ENCODE measurements at regions not wholly inside any gene's neighbourhood (a gene's known extent, or its start where the extent isn't known, plus 50 kb on each side); places are given as distances from the start of the nearest gene placed in this dataset.

DNA sequence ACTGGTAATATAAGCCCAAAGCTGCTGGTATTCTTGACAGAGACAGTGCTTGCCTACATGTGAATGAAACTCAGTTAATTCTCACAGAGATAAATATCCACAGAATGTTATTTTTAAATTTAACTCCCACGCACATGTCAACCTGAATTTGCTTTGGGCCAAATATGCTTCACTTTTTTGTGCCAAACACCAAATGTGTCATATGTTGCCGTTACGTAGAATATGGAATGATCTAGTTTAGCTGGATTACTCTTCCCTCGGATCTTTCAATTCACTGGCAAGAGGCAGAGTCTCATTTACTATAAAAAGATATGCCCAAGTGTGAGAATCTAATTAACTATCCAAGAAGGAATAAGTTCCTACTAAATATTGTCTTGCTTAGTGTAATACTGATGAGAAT is 933.4 kb upstream of the COX7C start:
- Mint-ChIP-seq H3K4me3 (no peak overlapping the region), H3K9me3 (no peaks in the 10 kb centered on the region; a peak in 1 of 5 replicates), H3K36me3 (ENCODE audit: insufficient read depth in 1 of 3, low read depth in 3 of 3) (no peaks in the 10 kb centered on the region), H3K27ac (no peak overlapping the region), H3K27me3 (ENCODE audit: low read depth) (no peaks in the 10 kb centered on the region), H3K4me1 (0 out of 4 replicates have a peak, but pooled peaks cover 0 to 3% of the 10 kb centered on the region in 2 experiments)
- no peaks in the 10 kb centered on the region for H3K79me2 ChIP-seq (ENCODE audit: insufficient read depth, low read length)
- H3T11ph ChIP-seq (ENCODE audit: low read length), result no peak overlapping the region
- no peak overlapping the region for H4K5ac ChIP-seq (ENCODE audit: insufficient read length, low read depth, low read length)
- no peak for TF ChIP-seq CTCF (conservative IDR thresholded peaks at IDR 0.05)
- H4K20me1 ChIP-seq (ENCODE audit: control insufficient read depth, insufficient read depth, insufficient read length), result no peaks in the 10 kb centered on the region
- no peak overlapping the region for H2AK5ac ChIP-seq (ENCODE audit: insufficient read length, low read length)
- H3K18ac ChIP-seq (ENCODE audit: insufficient read length, low read depth, low read length), result no peak overlapping the region
- DNase-seq, result no peak
- no peak overlapping the region for H4K8ac ChIP-seq (replicated peaks; ENCODE audit: insufficient read length, low read depth, low read length)
- H2AFZ ChIP-seq (ENCODE audit: low read length), result no peak overlapping the region
- no peak overlapping the region for H2BK120ac ChIP-seq (ENCODE audit: low read depth, low read length, poor library complexity, severe bottlenecking)
- no peaks in the 10 kb centered on the region for H3K9me3 ChIP-seq (ENCODE audit: control insufficient read depth, low read depth, low read length)
- no peak overlapping the region for H3K4me2 ChIP-seq (ENCODE audit: insufficient read depth, insufficient read length, low read length)
- H2BK15ac ChIP-seq (ENCODE audit: low read depth, low read length), result no peak overlapping the region
- H2BK5ac ChIP-seq (ENCODE audit: insufficient read length, low read length), result no peak overlapping the region
- WGBS (ENCODE audit: extremely low coverage, insufficient read length, low lambda C conversion rate), result no CpG with 5 or more reads among the region's 4 CpGs
- no peak overlapping the region for H3K56ac ChIP-seq (ENCODE audit: insufficient read length, low read depth, low read length)
- no peak overlapping the region for H4K91ac ChIP-seq (ENCODE audit: insufficient read length, low read depth, low read length)
- no peak overlapping the region for H3K14ac ChIP-seq (ENCODE audit: insufficient read depth, low read length)
- H2BK12ac ChIP-seq (ENCODE audit: insufficient read length, low read depth, low read length), result no peak overlapping the region
- no peaks in the 10 kb centered on the region for H3K23me2 ChIP-seq (ENCODE audit: insufficient read length, low read depth, low read length, poor library complexity, severe bottlenecking)
- no peak overlapping the region for H3K9ac ChIP-seq (ENCODE audit: extremely low read depth, insufficient read length, low read length)
- H3K79me1 ChIP-seq (ENCODE audit: insufficient read depth, low read depth, low read length, poor library complexity, severe bottlenecking), result no peaks in the 10 kb centered on the region
- no peak overlapping the region for H2BK20ac ChIP-seq (ENCODE audit: low read depth, low read length, poor library complexity, severe bottlenecking)
- no peak overlapping the region for H3K27ac ChIP-seq (ENCODE audit: insufficient read length, low read depth, low read length)
- no peak overlapping the region for H3K4ac ChIP-seq (ENCODE audit: low read depth, low read length)
- H3K23ac ChIP-seq (ENCODE audit: insufficient read length, low read depth, low read length), result no peak overlapping the region
- no peaks in the 10 kb centered on the region for H3K27me3 ChIP-seq (ENCODE audit: insufficient read depth, low read length)
- H3K4me1 ChIP-seq (ENCODE audit: insufficient read depth, low read length), result no peaks in the 10 kb centered on the region

All from H9 (cell line).